ELF-1 (cell line): ENCODE measurements at regions not wholly inside any gene's neighbourhood (a gene's known extent, or its start where the extent isn't known, plus 50 kb on each side); places are given as distances from the start of the nearest gene placed in this dataset.

Experiments used
- DNase-seq: peaks from one replicate; pipeline ENCODE4 v3.0.0-alpha.2; 2016; ENCODE audit warnings: low read depth, low spot score

GRCh38 chr6:155623450-155624178, 168.0 kb upstream of the NOX3 start:
- DNase-seq: no peak

- no peak for DNase-seq
Observed at GRCh38 chr6:155614606-155615005, 159.0 kb upstream of the NOX3 start.

GRCh38 chr6:155611742-155612141, 156.1 kb upstream of the NOX3 start:
- DNase-seq: no peak

- DNase-seq: no peak
Observed at GRCh38 chr6:155604991-155605390, 149.4 kb upstream of the NOX3 start.

- peak; percentile 67 for DNase-seq
Observed at GRCh38 chr6:155599561-155599960, 143.9 kb upstream of the NOX3 start.

GRCh38 chr6:155599160-155599559, 143.5 kb upstream of the NOX3 start:
- DNase-seq: no peak

- DNase-seq: no peak
Observed at GRCh38 chr6:155595284-155595683, 139.6 kb upstream of the NOX3 start.

- no peak for DNase-seq
Observed at GRCh38 chr6:155591741-155592140, 136.1 kb upstream of the NOX3 start.

- no peak for DNase-seq
Observed at GRCh38 chr6:155589190-155589589, 133.6 kb upstream of the NOX3 start.

- no peak for DNase-seq
Observed at GRCh38 chr6:155587817-155588216, 132.2 kb upstream of the NOX3 start.

GRCh38 chr6:155586090-155586489, 130.5 kb upstream of the NOX3 start:
- DNase-seq: no peak

GRCh38 chr6:155584006-155584405, 128.4 kb upstream of the NOX3 start:
- no peak for DNase-seq

- DNase-seq: no peak
Observed at GRCh38 chr6:155582016-155582991, 126.7 kb upstream of the NOX3 start.

- DNase-seq: no peak
Observed at GRCh38 chr6:155580904-155581303, 125.3 kb upstream of the NOX3 start.

GRCh38 chr6:155578251-155578650, 122.6 kb upstream of the NOX3 start:
- DNase-seq: no peak

GRCh38 chr6:155561966-155562364, 106.3 kb upstream of the NOX3 start:
- DNase-seq: no peak

GRCh38 chr6:155561257-155561965, 105.8 kb upstream of the NOX3 start:
- no peak for DNase-seq

- no peak for DNase-seq
Observed at GRCh38 chr6:155549928-155550327, 94.3 kb upstream of the NOX3 start.

GRCh38 chr6:155549028-155549798, 93.6 kb upstream of the NOX3 start:
- no peak for DNase-seq

- DNase-seq: no peak
Observed at GRCh38 chr6:155548576-155548975, 92.9 kb upstream of the NOX3 start.

- no peak for DNase-seq
Observed at GRCh38 chr6:155544677-155545076, 89.0 kb upstream of the NOX3 start.
